ENCODE measurements at regions not wholly inside any gene's neighbourhood (a gene's known extent, or its start where the extent isn't known, plus 50 kb on each side); places are given as distances from the start of the nearest gene placed in this dataset.

GRCh38 chr20:52731093-52731492, 241.1 kb upstream of the TSHZ2 start:
- CTCF ChIA-PET, result no interaction called here
- intact Hi-C loops (cut with micrococcal nuclease), result no loop called here
- peaks cover 5% of the 10 kb centered on the region for H3K4me1 Mint-ChIP-seq (ENCODE audit: low read depth)
- no peak overlapping the region for H3K27ac Mint-ChIP-seq
- H3K36me3 Mint-ChIP-seq (ENCODE audit: low read depth), result no peaks in the 10 kb centered on the region
- H3K9me3 Mint-ChIP-seq, result peaks cover 5% of the 10 kb centered on the region
- DNase-seq, result no peak
- no peaks in the 10 kb centered on the region for H3K27me3 Mint-ChIP-seq (ENCODE audit: low read depth)
- no peak overlapping the region for H3K4me3 Mint-ChIP-seq

DNA sequence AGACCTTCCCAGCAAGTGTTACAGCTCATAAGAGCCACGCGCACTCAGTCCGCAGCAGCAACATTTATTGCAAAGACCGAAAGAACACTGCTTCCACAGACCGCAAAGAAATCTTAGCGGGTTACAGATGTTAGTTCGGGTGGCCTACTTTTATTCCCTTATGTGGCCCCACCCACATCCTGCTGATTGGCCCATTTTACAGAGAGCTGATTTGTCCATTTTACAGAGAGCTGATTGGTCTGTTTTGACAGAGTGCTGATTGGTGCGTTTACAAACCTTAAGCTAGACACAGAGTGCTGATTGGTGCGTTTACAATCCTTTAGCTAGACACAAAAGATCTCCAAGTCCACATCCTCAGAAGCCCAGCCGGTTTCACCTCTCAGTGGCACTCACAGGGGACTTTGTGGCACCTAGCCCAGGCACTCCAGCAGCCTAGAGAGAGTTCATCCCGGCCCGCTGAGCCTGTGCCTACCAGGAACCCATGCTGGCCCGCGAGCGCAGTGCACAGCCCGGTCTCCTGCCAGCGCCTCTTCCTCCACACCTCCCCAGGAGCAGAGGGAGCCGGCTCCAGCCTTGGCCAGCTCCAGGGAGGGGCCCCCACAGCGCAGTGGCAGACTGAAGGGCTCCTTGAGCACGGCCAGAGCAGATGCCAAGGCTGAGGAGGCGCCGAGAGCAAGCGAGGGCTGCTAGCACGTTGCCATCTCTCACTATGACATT, 244.3 kb upstream of the TSHZ2 start:
- CTCF ChIA-PET, result no interaction called here
- no peak overlapping the region for H3K4me3 Mint-ChIP-seq
- no peaks in the 10 kb centered on the region for H3K27me3 Mint-ChIP-seq (ENCODE audit: low read depth)

DNA sequence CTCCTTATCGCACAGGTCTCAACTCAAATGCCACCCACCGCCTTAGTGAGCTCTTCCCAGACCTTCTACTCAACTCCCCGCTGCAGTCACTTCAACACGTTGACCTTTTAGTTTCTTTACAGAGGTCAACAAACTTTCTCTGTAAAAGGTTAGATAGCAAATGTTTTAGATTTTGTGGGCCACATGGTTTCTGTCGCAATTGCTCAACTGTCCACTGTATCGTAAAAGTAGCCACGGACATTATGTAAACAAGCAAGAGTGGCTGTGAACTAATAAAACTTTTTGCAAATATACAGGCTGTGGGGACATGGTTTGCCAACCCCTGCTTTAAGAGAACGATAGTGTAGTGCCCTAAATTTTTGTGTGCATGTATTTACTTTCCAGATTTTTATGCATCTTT, 247.6 kb upstream of the TSHZ2 start:
- H3K27me3 Mint-ChIP-seq (ENCODE audit: low read depth), result no peaks in the 10 kb centered on the region
- peaks cover 10% of the 10 kb centered on the region for H3K4me1 Mint-ChIP-seq (ENCODE audit: low read depth)
- H3K27ac Mint-ChIP-seq, result no peak overlapping the region
- intact Hi-C loops (cut with micrococcal nuclease), result no loop called here
- H3K36me3 Mint-ChIP-seq (ENCODE audit: low read depth), result no peaks in the 10 kb centered on the region
- CTCF ChIA-PET, result no interaction called here
- H3K4me3 Mint-ChIP-seq, result no peak overlapping the region
- DNase-seq, result no peak
- peaks cover 3% of the 10 kb centered on the region for H3K9me3 Mint-ChIP-seq

More for the DNA sequence above, 244.3 kb upstream of the TSHZ2 start:
- Mint-ChIP-seq H3K9me3 (peaks cover 5% of the 10 kb centered on the region), H3K4me1 (ENCODE audit: low read depth) (peaks cover 11% of the 10 kb centered on the region), H3K27ac (no peak overlapping the region), H3K36me3 (ENCODE audit: low read depth) (no peaks in the 10 kb centered on the region)
- no peak for DNase-seq
- intact Hi-C loops (cut with micrococcal nuclease), result no loop called here

DNA sequence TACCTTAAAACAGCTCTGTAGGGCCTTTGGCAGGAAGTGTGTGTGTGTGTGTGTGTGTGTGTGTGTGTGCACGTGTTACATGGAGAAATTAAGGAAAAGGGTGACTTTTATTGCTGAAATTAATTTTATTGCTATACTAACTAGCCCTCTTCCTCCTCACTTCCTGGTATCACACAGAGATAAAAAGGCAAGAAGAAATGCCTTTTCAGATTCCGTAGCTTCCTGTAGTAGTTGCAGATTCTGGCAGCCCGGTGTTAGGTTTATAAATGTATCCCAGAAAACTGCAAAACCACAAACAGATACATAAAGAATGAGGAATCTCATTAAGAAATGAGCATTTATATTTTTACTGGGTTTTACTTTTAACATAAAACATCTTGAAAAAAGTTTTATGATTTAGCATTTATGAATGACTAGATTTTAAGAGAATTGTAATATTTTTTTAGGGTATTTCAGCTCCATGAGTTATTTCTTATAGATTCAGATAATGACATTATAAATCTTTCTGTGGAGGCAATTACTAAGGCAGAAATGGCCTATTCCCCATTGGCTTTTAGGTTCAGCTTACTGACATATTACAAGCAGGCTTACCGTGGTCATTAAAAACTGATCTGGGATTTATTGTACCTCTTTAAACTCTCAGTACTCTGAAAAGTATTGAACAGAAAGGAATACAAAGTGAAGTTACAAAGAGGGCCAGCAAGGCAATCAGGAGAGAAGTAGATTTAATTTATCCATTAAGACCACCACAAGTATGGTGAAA, 249.1 kb upstream of the TSHZ2 start:
- no peak overlapping the region for H3K4me3 Mint-ChIP-seq
- peaks cover 3% of the 10 kb centered on the region for H3K9me3 Mint-ChIP-seq
- no peaks in the 10 kb centered on the region for H3K36me3 Mint-ChIP-seq (ENCODE audit: low read depth)
- no peaks in the 10 kb centered on the region for H3K27me3 Mint-ChIP-seq (ENCODE audit: low read depth)
- peaks cover 10% of the 10 kb centered on the region for H3K4me1 Mint-ChIP-seq (ENCODE audit: low read depth)
- no peak for DNase-seq
- CTCF ChIA-PET, result no interaction called here
- no peak overlapping the region for H3K27ac Mint-ChIP-seq
- intact Hi-C loops (cut with micrococcal nuclease), result no loop called here

GRCh38 chr20:52708137-52708536, 264.0 kb upstream of the TSHZ2 start:
- DNase-seq, result no peak
- no peaks in the 10 kb centered on the region for H3K9me3 Mint-ChIP-seq
- no peak overlapping the region for H3K27ac Mint-ChIP-seq
- H3K36me3 Mint-ChIP-seq (ENCODE audit: low read depth), result no peaks in the 10 kb centered on the region
- H3K27me3 Mint-ChIP-seq (ENCODE audit: low read depth), result no peaks in the 10 kb centered on the region
- H3K4me1 Mint-ChIP-seq (ENCODE audit: low read depth), result no peaks in the 10 kb centered on the region
- CTCF ChIA-PET, result no interaction called here
- H3K4me3 Mint-ChIP-seq, result no peak overlapping the region
- intact Hi-C loops (cut with micrococcal nuclease), result no loop called here

- DNase-seq, result no peak
- H3K9me3 Mint-ChIP-seq, result no peaks in the 10 kb centered on the region
- intact Hi-C loops (cut with micrococcal nuclease), result no loop called here
- no peaks in the 10 kb centered on the region for H3K36me3 Mint-ChIP-seq (ENCODE audit: low read depth)
- no peaks in the 10 kb centered on the region for H3K4me1 Mint-ChIP-seq (ENCODE audit: low read depth)
- H3K4me3 Mint-ChIP-seq, result no peak overlapping the region
- H3K27ac Mint-ChIP-seq, result no peak overlapping the region
- CTCF ChIA-PET, result interaction anchor here (0.7 kb wide), 1 partner anchor 10 kb away, joined by 6 read pairs; no protein-coding TSS in a partner anchor
- H3K27me3 Mint-ChIP-seq (ENCODE audit: low read depth), result no peaks in the 10 kb centered on the region
Measured at GRCh38 chr20:52704553-52704952, 267.6 kb upstream of the TSHZ2 start.

- H3K4me1 Mint-ChIP-seq (ENCODE audit: low read depth), result no peaks in the 10 kb centered on the region
- intact Hi-C loops (cut with micrococcal nuclease), result no loop called here
- CTCF ChIA-PET, result no interaction called here
- H3K27ac Mint-ChIP-seq, result no peak overlapping the region
- no peak for DNase-seq
- H3K27me3 Mint-ChIP-seq (ENCODE audit: low read depth), result no peaks in the 10 kb centered on the region
- peaks cover 5% of the 10 kb centered on the region for H3K9me3 Mint-ChIP-seq
- no peaks in the 10 kb centered on the region for H3K36me3 Mint-ChIP-seq (ENCODE audit: low read depth)
- no peak overlapping the region for H3K4me3 Mint-ChIP-seq
Measured at GRCh38 chr20:52688345-52688744, 283.8 kb upstream of the TSHZ2 start.

DNA sequence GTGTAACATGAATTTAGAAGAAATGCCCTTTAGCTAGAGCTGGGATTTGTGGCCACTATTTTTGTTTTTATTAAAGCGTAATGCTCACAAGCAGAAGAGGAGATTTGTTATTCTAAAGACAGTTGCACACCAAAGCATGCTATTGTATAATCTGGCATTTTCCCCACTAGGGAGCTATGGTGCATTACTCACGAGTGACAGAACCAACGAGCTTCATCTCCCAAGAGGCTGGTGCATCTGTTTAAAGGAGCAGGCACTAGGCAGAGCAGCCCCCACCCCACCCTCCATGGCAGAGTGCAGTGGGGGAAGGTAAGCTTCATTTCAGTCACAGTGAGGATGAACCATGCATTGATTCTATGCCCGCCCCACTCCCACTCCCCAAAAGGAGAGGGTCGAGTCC, 287.3 kb upstream of the TSHZ2 start:
- H3K27ac Mint-ChIP-seq, result no peak overlapping the region
- no peaks in the 10 kb centered on the region for H3K27me3 Mint-ChIP-seq (ENCODE audit: low read depth)
- no peak for DNase-seq
- H3K36me3 Mint-ChIP-seq (ENCODE audit: low read depth), result no peaks in the 10 kb centered on the region
- H3K4me3 Mint-ChIP-seq, result no peak overlapping the region
- H3K9me3 Mint-ChIP-seq, result peaks cover 5% of the 10 kb centered on the region
- intact Hi-C loops (cut with micrococcal nuclease), result no loop called here
- H3K4me1 Mint-ChIP-seq (ENCODE audit: low read depth), result no peaks in the 10 kb centered on the region
- CTCF ChIA-PET, result interaction anchor here (1.1 kb wide), 1 partner anchor 10 kb away, joined by 3 read pairs; no protein-coding TSS in a partner anchor

GRCh38 chr20:52684176-52684575, 288.0 kb upstream of the TSHZ2 start:
- intact Hi-C loops (cut with micrococcal nuclease), result no loop called here
- Mint-ChIP-seq H3K36me3 (ENCODE audit: low read depth) (no peaks in the 10 kb centered on the region), H3K27me3 (ENCODE audit: low read depth) (no peaks in the 10 kb centered on the region), H3K4me3 (no peak overlapping the region), H3K27ac (no peak overlapping the region), H3K9me3 (peaks cover 5% of the 10 kb centered on the region), H3K4me1 (ENCODE audit: low read depth) (no peaks in the 10 kb centered on the region)
- CTCF ChIA-PET, result no interaction called here
- no peak for DNase-seq

DNA sequence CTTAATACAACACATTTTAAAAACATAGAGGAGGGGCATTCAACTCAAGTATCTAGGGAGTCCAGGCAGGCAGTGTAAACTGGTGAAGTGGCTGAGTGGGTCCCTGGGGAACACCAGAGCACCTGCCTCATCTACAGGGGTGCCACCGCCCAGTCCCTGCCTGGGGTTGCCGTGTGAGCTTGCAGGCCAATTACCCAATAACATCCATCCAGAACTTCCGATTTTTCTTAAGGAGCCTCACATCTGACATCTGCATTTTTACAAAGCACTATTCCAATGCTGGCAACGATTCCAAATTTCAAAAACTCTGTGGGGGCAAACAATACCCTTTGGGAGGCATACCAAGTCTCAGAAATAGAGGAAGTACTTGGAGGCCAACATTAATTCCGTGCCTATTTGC, 288.4 kb upstream of the TSHZ2 start:
- Mint-ChIP-seq H3K27me3 (ENCODE audit: low read depth) (no peaks in the 10 kb centered on the region), H3K9me3 (peaks cover 5% of the 10 kb centered on the region), H3K4me1 (ENCODE audit: low read depth) (no peaks in the 10 kb centered on the region), H3K27ac (no peak overlapping the region), H3K36me3 (ENCODE audit: low read depth) (no peaks in the 10 kb centered on the region), H3K4me3 (no peak overlapping the region)
- CTCF ChIA-PET, result no interaction called here
- intact Hi-C loops (cut with micrococcal nuclease), result no loop called here
- DNase-seq, result no peak

GRCh38 chr20:52682237-52682636, 289.9 kb upstream of the TSHZ2 start:
- intact Hi-C loops (cut with micrococcal nuclease), result no loop called here
- CTCF ChIA-PET, result interaction anchor here (0.9 kb wide), 1 partner anchor 164 kb away, joined by 3 read pairs; no protein-coding TSS in a partner anchor
- no peaks in the 10 kb centered on the region for H3K27me3 Mint-ChIP-seq (ENCODE audit: low read depth)
- H3K4me3 Mint-ChIP-seq, result no peak overlapping the region
- no peaks in the 10 kb centered on the region for H3K36me3 Mint-ChIP-seq (ENCODE audit: low read depth)
- H3K4me1 Mint-ChIP-seq (ENCODE audit: low read depth), result no peaks in the 10 kb centered on the region
- DNase-seq, result no peak
- peaks cover 5% of the 10 kb centered on the region for H3K9me3 Mint-ChIP-seq
- no peak overlapping the region for H3K27ac Mint-ChIP-seq

GRCh38 chr20:52681288-52681687, 290.9 kb upstream of the TSHZ2 start:
- Mint-ChIP-seq H3K27me3 (ENCODE audit: low read depth) (no peaks in the 10 kb centered on the region), H3K36me3 (ENCODE audit: low read depth) (no peaks in the 10 kb centered on the region), H3K27ac (no peak overlapping the region), H3K4me3 (no peak overlapping the region), H3K9me3 (no peaks in the 10 kb centered on the region), H3K4me1 (ENCODE audit: low read depth) (peaks cover 6% of the 10 kb centered on the region)
- intact Hi-C loops (cut with micrococcal nuclease), result no loop called here
- CTCF ChIA-PET, result interaction anchor here (0.9 kb wide), 1 partner anchor 165 kb away, joined by 3 read pairs; no protein-coding TSS in a partner anchor
- DNase-seq, result no peak

DNA sequence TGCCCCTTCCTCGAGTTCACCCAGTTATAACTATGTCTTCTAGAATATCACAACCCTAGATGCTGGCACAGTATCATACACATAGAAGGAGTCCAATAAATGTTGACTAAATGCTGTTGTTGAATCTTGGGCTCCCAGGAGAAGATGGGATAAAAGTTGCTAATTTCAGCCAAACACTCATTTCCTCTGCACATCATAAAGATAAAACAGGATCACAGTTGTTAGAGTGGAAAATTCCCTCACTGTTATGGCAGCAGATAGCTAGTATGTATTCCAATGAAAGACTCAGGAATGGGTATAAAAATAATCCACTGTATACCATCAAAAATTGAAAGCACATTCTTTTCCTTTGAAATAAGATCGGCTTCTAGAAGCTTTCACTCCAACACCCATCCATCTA, 294.9 kb upstream of the TSHZ2 start:
- Mint-ChIP-seq H3K9me3 (no peaks in the 10 kb centered on the region), H3K36me3 (ENCODE audit: low read depth) (no peaks in the 10 kb centered on the region), H3K4me3 (no peak overlapping the region), H3K27ac (no peak overlapping the region), H3K4me1 (ENCODE audit: low read depth) (peaks cover 14% of the 10 kb centered on the region), H3K27me3 (ENCODE audit: low read depth) (no peaks in the 10 kb centered on the region)
- no peak for DNase-seq
- intact Hi-C loops (cut with micrococcal nuclease), result no loop called here
- CTCF ChIA-PET, result no interaction called here
